Progenitor cell of endocrine pancreas (in vitro differentiated cells): ENCODE measurements at regions not wholly inside any gene's neighbourhood (a gene's known extent, or its start where the extent isn't known, plus 50 kb on each side); places are given as distances from the start of the nearest gene placed in this dataset.

ENCODE experiments used
- DNase-seq: peaks from one replicate; pipeline ENCODE4 v3.0.0; 2021; ENCODE audit warnings: low spot score; ENCODE audit not compliant: unreplicated experiment
- H3K27ac Mint-ChIP-seq: 2 replicates; pipeline ENCODE4 v1.8.0; 2021; ENCODE audit warnings: mild to moderate bottlenecking, moderate library complexity, mixed read lengths
- H3K27me3 Mint-ChIP-seq: 2 replicates; pipeline ENCODE4 v1.8.0; 2021; ENCODE audit warnings: mixed read lengths
- H3K36me3 Mint-ChIP-seq: 2 replicates; pipeline ENCODE4 v1.8.0; 2022; ENCODE audit warnings: mixed read lengths; ENCODE audit not compliant: insufficient read depth
- H3K4me1 Mint-ChIP-seq: 2 replicates; pipeline ENCODE4 v1.8.0; 2021; ENCODE audit warnings: low read depth, mixed read lengths
- H3K4me3 Mint-ChIP-seq: 2 replicates; pipeline ENCODE4 v1.8.0; 2021; ENCODE audit warnings: low read depth, mild to moderate bottlenecking, moderate library complexity, mixed read lengths
- H3K9me3 Mint-ChIP-seq: 2 replicates; pipeline ENCODE4 v1.8.0; 2021; ENCODE audit warnings: low read depth, mixed read lengths
- TF ChIP-seq, protein P1 (sequence below): fragments of 200-600 bp; sonication (generic); IDR thresholded peaks from one replicate; pipeline ENCODE4 v1.5.0; 2021; ENCODE audit warnings: antibody characterized with exemption, mild to moderate bottlenecking; ENCODE audit not compliant: unreplicated experiment

DNA sequence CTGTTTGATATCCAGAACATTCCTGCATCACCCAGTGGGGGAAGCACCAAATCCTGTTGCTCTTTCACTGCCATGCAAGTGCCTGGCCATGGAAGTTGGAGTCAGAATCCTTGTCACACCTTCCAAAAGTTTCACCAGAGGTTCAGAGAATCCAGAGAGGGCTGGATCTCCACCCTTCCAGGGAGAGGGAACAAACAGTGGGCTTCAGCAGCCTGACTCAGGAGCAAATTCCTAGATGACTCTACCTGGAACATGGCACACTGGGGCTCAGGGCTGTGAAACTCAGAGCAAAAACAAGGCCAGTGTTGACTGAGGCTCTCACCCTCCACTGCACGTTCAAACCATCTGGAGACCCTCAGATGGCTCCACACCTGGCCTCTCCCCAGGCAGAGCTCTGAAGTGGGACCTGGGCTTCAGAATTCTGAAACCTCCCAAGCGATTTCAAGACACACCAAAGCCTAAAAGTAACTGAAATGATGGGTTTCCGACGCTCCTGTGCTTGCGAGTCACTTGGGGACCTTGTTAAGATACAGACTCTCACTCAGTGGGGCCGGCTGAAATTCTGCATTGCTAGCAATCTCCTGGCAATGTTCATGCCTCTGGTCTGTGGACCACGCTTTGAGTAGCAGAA is 205.9 kb downstream of the AUH start:
- Mint-ChIP-seq H3K27me3 (no peaks in the 10 kb centered on the region), H3K4me1 (no peaks in the 10 kb centered on the region), H3K27ac (no peak overlapping the region), H3K9me3 (peaks cover 7% of the 10 kb centered on the region), H3K4me3 (no peak overlapping the region), H3K36me3 (no peaks in the 10 kb centered on the region)
- TF ChIP-seq, protein P1, sequence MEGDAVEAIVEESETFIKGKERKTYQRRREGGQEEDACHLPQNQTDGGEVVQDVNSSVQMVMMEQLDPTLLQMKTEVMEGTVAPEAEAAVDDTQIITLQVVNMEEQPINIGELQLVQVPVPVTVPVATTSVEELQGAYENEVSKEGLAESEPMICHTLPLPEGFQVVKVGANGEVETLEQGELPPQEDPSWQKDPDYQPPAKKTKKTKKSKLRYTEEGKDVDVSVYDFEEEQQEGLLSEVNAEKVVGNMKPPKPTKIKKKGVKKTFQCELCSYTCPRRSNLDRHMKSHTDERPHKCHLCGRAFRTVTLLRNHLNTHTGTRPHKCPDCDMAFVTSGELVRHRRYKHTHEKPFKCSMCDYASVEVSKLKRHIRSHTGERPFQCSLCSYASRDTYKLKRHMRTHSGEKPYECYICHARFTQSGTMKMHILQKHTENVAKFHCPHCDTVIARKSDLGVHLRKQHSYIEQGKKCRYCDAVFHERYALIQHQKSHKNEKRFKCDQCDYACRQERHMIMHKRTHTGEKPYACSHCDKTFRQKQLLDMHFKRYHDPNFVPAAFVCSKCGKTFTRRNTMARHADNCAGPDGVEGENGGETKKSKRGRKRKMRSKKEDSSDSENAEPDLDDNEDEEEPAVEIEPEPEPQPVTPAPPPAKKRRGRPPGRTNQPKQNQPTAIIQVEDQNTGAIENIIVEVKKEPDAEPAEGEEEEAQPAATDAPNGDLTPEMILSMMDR, result no peak
- no peak for DNase-seq

DNA sequence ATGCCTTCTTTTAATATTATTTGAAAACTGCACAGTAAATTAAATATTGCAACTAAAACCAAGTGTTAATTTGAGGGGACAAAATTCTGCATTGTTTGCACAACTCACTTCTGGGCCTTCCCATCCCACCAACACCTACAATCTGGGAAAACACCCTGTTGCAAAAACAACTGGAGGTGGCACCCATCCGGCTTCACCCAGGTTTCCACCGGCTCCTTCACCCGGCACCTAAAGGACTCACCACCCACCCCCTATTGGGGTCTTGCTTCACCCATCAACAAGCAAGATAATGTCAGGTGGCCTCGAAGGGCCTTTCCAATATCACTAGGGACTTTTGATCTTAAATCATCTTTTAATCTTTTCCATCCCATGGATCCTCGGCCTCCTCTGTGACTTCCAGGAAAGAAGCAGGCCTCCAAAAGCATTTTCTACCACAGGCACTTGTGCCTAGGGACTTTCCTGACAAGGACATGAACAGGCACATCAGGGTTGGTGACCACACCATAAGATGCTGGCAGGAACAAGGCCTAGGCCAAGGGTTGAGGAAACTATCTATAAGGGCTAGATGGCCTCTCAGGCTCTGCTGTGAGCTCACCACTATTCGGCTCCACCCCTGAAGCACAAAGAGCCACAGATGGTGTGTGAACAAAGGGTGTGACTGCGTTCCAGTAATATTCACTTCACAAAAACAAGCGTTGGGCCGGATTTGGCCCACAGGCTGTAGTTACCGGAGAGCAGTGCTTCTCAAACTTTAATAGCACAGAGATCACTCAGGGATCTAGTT is 205.1 kb downstream of the AUH start:
- H3K27ac Mint-ChIP-seq, result no peak overlapping the region
- no peaks in the 10 kb centered on the region for H3K4me1 Mint-ChIP-seq
- TF ChIP-seq, protein P1, result no peak
- H3K36me3 Mint-ChIP-seq, result no peaks in the 10 kb centered on the region
- H3K9me3 Mint-ChIP-seq, result peaks cover 7% of the 10 kb centered on the region
- H3K27me3 Mint-ChIP-seq, result no peaks in the 10 kb centered on the region
- no peak overlapping the region for H3K4me3 Mint-ChIP-seq
- no peak for DNase-seq

DNA sequence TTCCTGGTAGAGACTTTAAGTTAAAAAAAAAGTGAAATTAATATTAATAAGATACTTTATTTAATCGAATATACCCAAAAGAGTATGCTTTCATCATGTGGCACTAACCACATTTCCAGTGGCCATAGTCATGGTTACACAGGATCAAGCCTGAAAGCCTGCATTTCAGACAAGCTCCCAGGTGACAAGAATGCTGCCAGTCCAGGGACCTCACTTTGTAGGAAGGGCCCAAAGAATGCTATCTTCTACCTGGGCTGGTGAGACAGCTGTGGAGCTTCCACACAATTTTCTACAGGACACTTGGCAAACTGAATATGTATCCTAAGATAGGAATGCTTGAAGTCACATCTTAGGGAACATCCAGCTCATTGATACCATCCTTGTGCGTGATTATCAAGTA is 203.8 kb downstream of the AUH start:
- no peak for DNase-seq
- no peak overlapping the region for H3K27ac Mint-ChIP-seq
- H3K36me3 Mint-ChIP-seq, result no peaks in the 10 kb centered on the region
- peaks cover 6% of the 10 kb centered on the region for H3K4me1 Mint-ChIP-seq
- TF ChIP-seq, protein P1, result no peak
- H3K27me3 Mint-ChIP-seq, result no peaks in the 10 kb centered on the region
- peaks cover 2% of the 10 kb centered on the region for H3K9me3 Mint-ChIP-seq
- H3K4me3 Mint-ChIP-seq, result no peak overlapping the region

DNA sequence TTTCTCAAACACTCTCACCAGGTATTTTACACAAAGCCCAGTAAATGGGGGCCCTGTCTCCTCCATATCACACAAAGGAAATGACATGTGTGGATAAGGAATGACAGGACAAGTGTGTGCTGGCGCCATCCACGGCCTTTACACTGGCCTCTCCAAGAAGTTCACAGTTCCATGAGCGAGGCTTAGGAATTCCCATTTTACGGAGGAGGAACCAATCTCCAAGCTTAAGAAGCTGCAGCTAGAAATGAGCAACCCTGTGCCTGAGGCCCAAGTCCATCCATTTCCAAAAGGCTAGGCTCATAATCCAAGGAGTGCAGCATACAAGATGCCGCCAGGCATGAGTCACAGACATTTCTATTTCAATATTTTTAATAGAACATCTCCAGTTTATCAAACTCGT is 203.4 kb downstream of the AUH start:
- Mint-ChIP-seq H3K9me3 (no peaks in the 10 kb centered on the region), H3K4me1 (peaks cover 6% of the 10 kb centered on the region), H3K27ac (no peak overlapping the region), H3K4me3 (no peak overlapping the region), H3K27me3 (no peaks in the 10 kb centered on the region), H3K36me3 (no peaks in the 10 kb centered on the region)
- TF ChIP-seq, protein P1, result no peak
- DNase-seq, result no peak

DNA sequence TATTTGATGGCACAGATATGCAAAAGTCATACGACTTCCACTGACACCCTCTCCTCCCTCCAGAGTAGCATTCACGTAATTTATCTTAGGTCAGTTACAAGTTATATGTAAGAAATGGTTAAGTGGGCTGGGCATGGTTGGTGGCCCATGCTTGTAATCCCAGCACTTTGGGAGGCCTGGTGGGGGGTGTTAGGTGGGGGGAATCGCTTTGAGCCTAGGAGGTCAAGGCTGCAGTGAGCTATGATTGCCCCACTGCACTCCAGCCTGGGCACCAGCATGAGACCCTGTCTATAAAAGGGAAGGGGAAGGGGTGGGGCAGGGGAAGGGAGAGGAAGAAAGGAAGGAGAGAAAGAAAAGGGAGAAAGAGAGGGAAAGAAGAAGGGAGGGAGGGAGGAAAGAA is 202.8 kb downstream of the AUH start:
- H3K9me3 Mint-ChIP-seq, result no peaks in the 10 kb centered on the region
- DNase-seq, result no peak
- no peaks in the 10 kb centered on the region for H3K27me3 Mint-ChIP-seq
- no peak overlapping the region for H3K4me3 Mint-ChIP-seq
- no peaks in the 10 kb centered on the region for H3K36me3 Mint-ChIP-seq
- H3K4me1 Mint-ChIP-seq, result peaks cover 6% of the 10 kb centered on the region
- TF ChIP-seq, protein P1, result no peak
- H3K27ac Mint-ChIP-seq, result no peak overlapping the region
